ENCODE measurements at regions not wholly inside any gene's neighbourhood (a gene's known extent, or its start where the extent isn't known, plus 50 kb on each side); places are given as distances from the start of the nearest gene placed in this dataset.

DNA sequence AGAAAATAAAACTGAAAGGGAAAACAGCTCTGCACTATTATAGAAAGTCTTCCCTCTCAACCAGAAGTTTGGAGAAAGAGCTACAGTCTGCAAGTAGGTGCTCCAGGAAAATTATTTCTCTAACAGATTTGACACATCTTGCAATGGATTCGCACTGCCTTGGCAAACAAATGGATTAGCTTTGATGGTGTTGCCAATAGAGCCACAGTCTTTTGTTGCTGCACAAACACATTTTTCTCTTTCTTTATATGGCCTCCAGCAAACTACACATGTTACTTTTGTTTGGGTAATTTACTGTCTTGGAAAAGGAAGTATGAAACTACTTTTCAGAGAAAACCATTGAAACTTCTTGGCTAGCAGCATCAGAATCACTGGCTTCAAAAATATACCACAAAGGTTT, 523.1 kb downstream of the EFNA5 start:
- Histone ChIP-seq H3K4me1 (ENCODE audit: insufficient read depth, low read length) (no peaks in the 10 kb centered on the region), H2AFZ (ENCODE audit: low read length) (no peak overlapping the region), H4K91ac (ENCODE audit: insufficient read length, low read depth, low read length) (no peak overlapping the region), H2BK15ac (ENCODE audit: low read depth, low read length) (no peak overlapping the region), H3K9me3 (ENCODE audit: control insufficient read depth, low read depth, low read length) (no peaks in the 10 kb centered on the region), H3K14ac (ENCODE audit: insufficient read depth, low read length) (no peak overlapping the region), H3K79me1 (ENCODE audit: insufficient read depth, low read depth, low read length, poor library complexity, severe bottlenecking) (no peaks in the 10 kb centered on the region), H2BK20ac (ENCODE audit: low read depth, low read length, poor library complexity, severe bottlenecking) (no peak overlapping the region), H4K5ac (ENCODE audit: insufficient read length, low read depth, low read length) (no peak overlapping the region), H3K23me2 (ENCODE audit: insufficient read length, low read depth, low read length, poor library complexity, severe bottlenecking) (no peaks in the 10 kb centered on the region), H3K18ac (ENCODE audit: insufficient read length, low read depth, low read length) (no peak overlapping the region), H4K20me1 (ENCODE audit: control insufficient read depth, insufficient read depth, insufficient read length) (no peaks in the 10 kb centered on the region), H2BK5ac (ENCODE audit: insufficient read length, low read length) (no peak overlapping the region), H3K27me3 (ENCODE audit: insufficient read depth, low read length) (no peaks in the 10 kb centered on the region), H2BK120ac (ENCODE audit: low read depth, low read length, poor library complexity, severe bottlenecking) (no peak overlapping the region), H3K27ac (ENCODE audit: insufficient read length, low read depth, low read length) (no peak overlapping the region), H4K8ac (replicated peaks; ENCODE audit: insufficient read length, low read depth, low read length) (no peak overlapping the region), H3K56ac (ENCODE audit: insufficient read length, low read depth, low read length) (no peak overlapping the region), H3K9ac (ENCODE audit: extremely low read depth, insufficient read length, low read length) (no peak overlapping the region), H3K4me2 (ENCODE audit: insufficient read depth, insufficient read length, low read length) (no peak overlapping the region), H3K79me2 (ENCODE audit: insufficient read depth, low read length) (no peaks in the 10 kb centered on the region), H2AK5ac (ENCODE audit: insufficient read length, low read length) (no peak overlapping the region), H3K4ac (ENCODE audit: low read depth, low read length) (no peak overlapping the region), H2BK12ac (ENCODE audit: insufficient read length, low read depth, low read length) (no peak overlapping the region), H3K23ac (ENCODE audit: insufficient read length, low read depth, low read length) (no peak overlapping the region), H3T11ph (ENCODE audit: low read length) (no peak overlapping the region)
- H3K27ac Mint-ChIP-seq: no peak overlapping the region
- H3K36me3 Mint-ChIP-seq (ENCODE audit: insufficient read depth in 1 of 3, low read depth in 3 of 3): no peaks in the 10 kb centered on the region
- DNase-seq: no peak
- H3K4me1 Mint-ChIP-seq: 0 out of 4 replicates have a peak, but pooled peaks cover 0 to 2% of the 10 kb centered on the region in 2 experiments
- TF ChIP-seq, protein P1, sequence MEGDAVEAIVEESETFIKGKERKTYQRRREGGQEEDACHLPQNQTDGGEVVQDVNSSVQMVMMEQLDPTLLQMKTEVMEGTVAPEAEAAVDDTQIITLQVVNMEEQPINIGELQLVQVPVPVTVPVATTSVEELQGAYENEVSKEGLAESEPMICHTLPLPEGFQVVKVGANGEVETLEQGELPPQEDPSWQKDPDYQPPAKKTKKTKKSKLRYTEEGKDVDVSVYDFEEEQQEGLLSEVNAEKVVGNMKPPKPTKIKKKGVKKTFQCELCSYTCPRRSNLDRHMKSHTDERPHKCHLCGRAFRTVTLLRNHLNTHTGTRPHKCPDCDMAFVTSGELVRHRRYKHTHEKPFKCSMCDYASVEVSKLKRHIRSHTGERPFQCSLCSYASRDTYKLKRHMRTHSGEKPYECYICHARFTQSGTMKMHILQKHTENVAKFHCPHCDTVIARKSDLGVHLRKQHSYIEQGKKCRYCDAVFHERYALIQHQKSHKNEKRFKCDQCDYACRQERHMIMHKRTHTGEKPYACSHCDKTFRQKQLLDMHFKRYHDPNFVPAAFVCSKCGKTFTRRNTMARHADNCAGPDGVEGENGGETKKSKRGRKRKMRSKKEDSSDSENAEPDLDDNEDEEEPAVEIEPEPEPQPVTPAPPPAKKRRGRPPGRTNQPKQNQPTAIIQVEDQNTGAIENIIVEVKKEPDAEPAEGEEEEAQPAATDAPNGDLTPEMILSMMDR (conservative IDR thresholded peaks at IDR 0.05): no peak
- H3K4me3 Mint-ChIP-seq: no peak overlapping the region
- no CpG with 5 or more reads among the region's 1 CpG for WGBS (ENCODE audit: extremely low coverage, insufficient read length, low lambda C conversion rate)
- no peaks in the 10 kb centered on the region for H3K9me3 Mint-ChIP-seq
- no peaks in the 10 kb centered on the region for H3K27me3 Mint-ChIP-seq (ENCODE audit: low read depth)
